Tongue (tissue), 1 donor: ENCODE measurements at regions not wholly inside any gene's neighbourhood (a gene's known extent, or its start where the extent isn't known, plus 50 kb on each side); places are given as distances from the start of the nearest gene placed in this dataset.

Experiments
- DNase-seq: peaks from one replicate; pipeline ENCODE4 v3.0.0-alpha.2; 2015

GRCh38 chr3:193991666-193992424 is 144.1 kb upstream of the HES1 start:
- DNase-seq = no peak

GRCh38 chr3:193992425-193993037 is 143.4 kb upstream of the HES1 start:
- DNase-seq = no peak

GRCh38 chr3:193996221-193996620 is 139.7 kb upstream of the HES1 start:
- DNase-seq = no peak

GRCh38 chr3:193996641-193997089 is 139.3 kb upstream of the HES1 start:
- DNase-seq = no peak

GRCh38 chr3:193997228-193998122 is 138.5 kb upstream of the HES1 start:
- peak; percentile 58 for DNase-seq

GRCh38 chr3:193998123-193998448 is 137.9 kb upstream of the HES1 start:
- no peak for DNase-seq

GRCh38 chr3:193998628-193999195 is 137.2 kb upstream of the HES1 start:
- no peak for DNase-seq

GRCh38 chr3:194000100-194000499 is 135.8 kb upstream of the HES1 start:
- DNase-seq = no peak

- DNase-seq = no peak
Measured at GRCh38 chr3:194000712-194001111, 135.2 kb upstream of the HES1 start.

- no peak for DNase-seq
Measured at GRCh38 chr3:194001728-194002459, 134.1 kb upstream of the HES1 start.

- DNase-seq = peak; percentile 86
Measured at GRCh38 chr3:194003114-194004057, 132.6 kb upstream of the HES1 start.

- DNase-seq = no peak
Measured at GRCh38 chr3:194005930-194006501, 129.9 kb upstream of the HES1 start.

GRCh38 chr3:194007592-194008337 is 128.2 kb upstream of the HES1 start:
- peak; percentile 37 for DNase-seq

GRCh38 chr3:194009019-194009418 is 126.9 kb upstream of the HES1 start:
- DNase-seq = no peak

- DNase-seq = no peak
Measured at GRCh38 chr3:194009892-194010533, 125.9 kb upstream of the HES1 start.

- DNase-seq = no peak
Measured at GRCh38 chr3:194011807-194012206, 124.1 kb upstream of the HES1 start.

- no peak for DNase-seq
Measured at GRCh38 chr3:194013928-194014327, 122.0 kb upstream of the HES1 start.

GRCh38 chr3:194014756-194015155 is 121.2 kb upstream of the HES1 start:
- DNase-seq = peak; percentile 79
